Hypothalamus (tissue), 51 donors: ENCODE measurements at regions not wholly inside any gene's neighbourhood (a gene's known extent, or its start where the extent isn't known, plus 50 kb on each side); places are given as distances from the start of the nearest gene placed in this dataset.

Experiments used
- DNase-seq, 51 donors: peaks; one replicate each; lab custom pipeline; 2025; lab: John Stamatoyannopoulos, UW

DNA sequence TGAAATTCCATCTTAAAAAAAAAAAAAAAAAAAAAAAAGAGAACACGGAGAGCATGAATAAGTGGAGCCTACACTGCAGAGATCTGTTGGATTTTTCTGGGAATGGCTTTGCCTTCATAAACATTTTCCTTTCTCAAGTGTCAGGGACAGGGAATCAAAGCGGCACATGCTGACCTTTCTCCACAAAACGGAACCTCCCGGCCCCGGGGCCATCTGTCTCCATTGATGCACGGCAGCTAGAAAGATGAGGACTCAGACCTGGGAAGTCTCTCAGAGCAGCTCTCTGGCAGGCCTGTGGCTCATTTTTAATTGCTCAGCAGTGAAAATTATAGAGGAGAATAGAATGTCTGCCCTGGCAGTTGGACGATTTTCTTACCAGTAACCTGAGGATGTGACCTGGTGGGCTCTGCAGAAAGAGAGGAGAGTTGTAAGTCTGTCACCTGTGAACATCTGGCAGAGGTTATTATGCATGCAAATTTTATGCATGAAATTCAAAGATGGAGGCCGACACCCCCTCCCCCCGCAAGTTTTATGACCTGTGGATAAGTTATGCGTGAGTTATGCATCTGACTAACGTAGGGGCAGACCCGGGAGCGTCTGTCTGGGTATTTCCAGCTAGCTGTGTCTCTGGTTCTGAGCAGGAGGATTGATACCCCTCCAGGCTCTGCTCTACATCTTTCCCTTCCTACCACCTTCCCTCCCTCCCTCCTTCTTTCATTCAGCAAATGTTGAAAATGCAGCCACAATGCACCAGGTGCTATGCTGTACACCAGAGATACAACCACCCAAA lies 352.5 kb downstream of the CDH26 start:
- no peak for DNase-seq

DNA sequence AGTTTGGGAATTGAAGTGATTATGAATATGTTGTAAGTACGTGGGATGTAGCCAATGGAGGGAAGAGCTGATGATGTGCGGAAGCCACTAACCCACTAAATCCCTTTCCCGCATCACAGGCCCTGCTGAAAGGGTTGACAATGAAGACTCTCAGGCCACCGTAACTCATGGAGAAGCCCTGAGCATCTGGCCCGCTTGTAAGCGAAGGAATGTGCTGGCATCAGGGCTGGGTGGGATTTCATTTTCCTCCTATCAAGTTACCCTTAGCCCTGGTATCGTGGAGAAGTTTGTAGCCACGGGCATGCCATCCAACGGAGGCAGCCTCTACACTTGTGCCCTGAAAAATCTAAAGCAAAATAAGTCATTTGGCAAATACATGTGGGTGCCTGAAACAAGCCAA lies 355.0 kb downstream of the CDH26 start:
- no peak for DNase-seq

DNA sequence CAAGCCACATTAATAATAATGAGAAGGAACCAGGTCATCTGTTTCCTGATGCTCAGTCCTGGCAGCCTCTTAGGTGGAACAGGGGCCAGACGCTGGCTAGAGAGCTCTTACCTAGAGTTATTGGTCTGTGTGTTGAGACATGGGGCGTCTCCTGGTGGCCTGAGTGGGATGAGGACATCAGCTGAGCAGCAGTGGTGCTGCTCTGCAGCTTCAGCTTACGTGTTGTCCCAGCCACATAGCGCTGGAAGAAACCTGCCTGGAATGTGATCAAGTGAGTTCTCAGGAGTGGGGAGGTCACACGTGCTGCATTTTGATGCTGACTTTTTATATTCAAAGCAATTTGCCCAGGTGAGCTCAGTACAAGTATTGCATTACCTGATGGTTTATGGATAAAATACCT lies 355.4 kb downstream of the CDH26 start:
- no peak for DNase-seq

DNA sequence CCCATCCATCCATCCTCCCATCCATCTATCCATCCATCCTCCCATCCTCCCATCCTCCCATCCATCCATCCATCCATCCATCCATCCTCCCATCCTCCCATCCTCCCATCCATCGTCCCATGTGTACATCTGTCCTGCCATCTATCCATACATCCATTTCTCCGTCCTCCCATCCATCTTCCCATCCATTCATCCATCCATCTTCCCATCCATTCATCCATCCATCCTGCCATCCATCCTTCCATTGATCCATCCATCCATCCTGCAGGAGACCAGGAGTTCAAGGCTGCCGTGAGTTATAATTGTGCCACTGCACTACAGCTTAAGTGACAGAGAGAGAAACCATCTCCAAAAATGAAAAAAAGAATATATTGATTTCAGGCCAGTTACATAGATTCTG lies 356.5 kb downstream of the CDH26 start:
- no peak for DNase-seq

DNA sequence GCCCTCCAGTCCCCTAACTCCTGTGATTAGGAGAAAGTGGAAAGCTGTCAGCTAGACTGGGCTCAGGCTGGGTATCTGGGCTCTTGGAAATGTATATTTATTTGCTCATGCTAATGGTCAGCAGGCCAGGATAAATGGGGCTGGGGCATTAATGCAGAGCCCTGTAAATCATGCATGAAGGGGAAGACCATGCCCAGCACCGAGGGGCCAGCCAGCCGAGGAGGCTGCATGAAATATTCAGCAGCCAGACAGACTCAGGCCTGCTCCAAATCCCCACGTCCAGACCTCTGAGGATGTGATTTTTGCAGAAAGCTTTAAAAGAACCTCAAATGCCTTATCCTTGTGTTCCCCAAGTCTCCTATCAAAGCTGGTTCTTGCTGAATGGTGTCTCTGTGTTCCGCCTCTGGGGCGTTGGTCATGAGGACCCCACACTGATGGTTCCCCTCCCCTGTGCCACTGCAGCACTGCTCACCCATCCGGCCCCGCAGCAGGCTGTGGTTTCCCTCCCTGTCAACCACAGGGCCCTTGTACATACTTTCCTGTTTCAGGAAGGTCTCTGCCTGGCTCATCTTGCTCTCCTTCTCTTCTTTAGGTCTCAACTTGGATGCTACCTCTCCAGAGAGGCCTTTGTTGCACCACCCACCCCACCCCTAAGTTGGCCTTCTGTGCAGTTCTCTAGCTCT lies 358.4 kb downstream of the CDH26 start:
- no peak for DNase-seq

DNA sequence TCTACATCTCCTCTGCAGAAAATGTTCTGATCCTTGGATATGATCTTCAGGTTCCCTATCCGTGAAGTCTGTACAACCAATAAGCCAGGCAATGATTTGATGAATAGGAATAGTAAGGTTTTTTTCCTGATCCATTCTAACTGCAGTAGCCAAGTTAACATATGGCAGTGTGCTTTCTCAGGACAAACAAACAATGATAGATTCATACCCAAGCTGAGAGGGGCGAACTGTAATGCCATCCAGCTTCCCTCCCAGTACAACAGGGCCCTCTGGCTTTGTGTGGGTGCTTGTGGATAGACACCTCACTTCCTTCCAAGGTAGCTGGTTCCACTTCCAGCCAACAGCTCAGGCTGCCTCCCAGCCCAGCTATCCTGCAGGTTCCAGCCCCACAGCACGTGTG lies 359.2 kb downstream of the CDH26 start:
- no peak for DNase-seq

DNA sequence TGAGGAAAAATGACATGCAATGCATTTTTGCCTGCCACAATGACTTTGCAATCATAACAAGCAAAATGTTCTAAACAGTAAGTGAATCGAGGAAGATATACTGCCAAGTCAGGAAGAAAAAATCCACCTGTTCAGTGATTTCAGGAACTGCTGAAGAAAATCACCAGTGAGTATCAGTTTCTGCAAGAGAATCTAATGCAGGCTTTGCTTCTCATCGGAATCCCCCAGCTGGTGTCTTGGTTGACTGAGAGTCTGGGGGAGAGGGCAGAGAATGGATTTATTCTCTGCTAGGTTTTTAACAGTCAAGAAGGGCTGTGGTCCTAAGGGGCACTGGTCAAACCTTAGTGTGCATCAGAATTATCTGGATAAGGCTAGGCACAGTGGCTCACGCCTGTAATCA lies 363.4 kb downstream of the CDH26 start:
- DNase-seq = no peak

DNA sequence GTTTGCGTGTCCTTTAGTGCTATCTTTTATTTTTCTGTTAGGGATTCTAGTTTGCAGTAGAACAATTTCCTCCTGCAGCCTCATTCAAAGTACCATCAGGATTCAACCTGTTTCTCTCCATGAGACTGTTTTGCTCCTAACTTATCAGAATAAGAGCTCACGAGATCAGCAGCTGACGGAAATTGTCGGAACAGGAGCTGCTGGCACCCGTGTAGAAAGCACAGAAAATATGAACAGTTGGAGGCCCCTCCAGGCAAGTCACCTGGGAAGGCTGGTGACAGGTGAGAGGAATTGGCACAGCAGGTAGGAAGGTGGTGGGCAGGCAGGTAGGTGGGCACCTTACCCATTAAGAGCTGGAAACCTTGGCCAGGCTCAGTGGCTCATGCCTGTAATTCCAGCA lies 368.6 kb downstream of the CDH26 start:
- DNase-seq = no peak

DNA sequence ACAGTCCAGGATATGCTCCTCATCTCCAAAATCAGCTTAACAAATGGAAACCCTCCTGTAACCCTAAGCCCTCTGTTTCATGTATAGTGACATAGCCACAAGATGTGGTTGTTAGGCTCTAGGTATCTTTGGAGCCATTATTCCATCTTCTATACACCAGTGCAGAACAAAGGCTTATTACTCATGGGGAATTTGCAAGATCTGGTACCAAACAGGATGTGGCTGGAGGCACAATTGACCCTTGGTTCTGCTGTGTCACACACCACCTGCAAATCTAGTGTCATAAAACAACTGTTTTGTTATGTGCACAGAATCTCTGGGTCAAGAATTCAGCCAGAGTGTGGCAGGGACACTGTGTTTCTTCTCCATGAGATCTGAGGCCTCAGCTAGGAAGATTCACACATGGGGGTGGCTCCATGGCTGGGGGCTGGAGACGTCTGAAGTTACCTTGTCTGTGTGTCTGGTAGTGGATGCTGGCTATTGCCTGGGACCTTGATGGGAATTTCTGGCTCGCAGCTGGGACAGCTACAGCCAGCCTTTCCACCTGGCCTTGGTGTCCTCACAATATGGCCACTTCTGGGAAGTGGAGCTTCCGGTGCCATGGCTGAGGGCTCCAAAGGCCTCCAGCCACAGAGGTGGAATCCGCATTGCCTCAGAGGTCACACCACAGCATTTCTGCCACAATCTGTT lies 369.9 kb downstream of the CDH26 start:
- no peak for DNase-seq

DNA sequence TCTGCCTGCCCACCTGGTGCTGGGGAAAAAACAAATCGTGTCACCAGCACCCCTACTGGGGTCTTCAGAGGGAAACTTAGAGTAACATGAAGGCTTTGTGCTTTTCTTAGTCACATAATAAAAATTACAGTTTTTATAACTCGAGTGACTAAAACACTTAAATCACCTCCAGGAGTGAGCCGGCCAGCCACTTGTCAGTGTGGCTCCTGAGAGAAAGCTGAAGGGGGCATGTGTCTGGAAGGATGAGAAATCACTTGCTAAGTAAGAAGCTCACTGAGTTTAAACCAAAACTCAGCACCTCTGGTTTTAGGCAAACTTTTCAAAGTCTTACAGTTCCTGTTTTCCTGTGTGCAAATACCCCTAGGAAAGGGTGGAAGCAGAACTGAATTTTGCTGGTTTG lies 372.2 kb downstream of the CDH26 start:
- no peak for DNase-seq

DNA sequence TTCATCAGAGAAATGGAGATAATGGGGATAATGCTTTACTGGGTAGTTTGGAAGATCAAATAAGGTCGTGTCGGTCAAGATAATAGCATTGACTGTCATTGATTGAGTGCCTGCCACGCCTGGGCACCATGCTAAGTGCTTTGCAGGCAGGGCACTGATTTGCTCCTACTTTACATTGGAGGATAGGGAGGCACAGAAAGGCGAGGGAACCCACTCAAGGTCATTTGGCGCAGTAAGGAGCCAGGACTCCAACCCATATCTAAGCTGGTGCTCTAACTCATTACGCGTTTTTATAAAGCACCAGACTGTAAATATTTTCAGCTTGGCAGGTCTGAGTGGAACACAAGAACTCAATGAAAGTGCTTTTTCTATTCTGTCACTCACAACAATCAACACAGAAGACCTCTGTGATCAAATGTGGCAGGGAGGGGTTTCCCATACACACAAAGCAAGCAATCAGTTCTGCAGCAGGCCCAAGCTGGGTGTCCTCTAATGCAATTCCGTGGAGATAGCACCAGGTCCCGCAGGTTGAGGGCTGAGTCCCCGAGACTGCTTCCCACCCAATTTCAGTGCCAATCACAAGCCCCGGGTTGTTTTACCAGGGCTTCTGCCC lies 373.6 kb downstream of the CDH26 start:
- peak in 18 of 51 donors; percentile 7 to 62 (median 30) for DNase-seq

DNA sequence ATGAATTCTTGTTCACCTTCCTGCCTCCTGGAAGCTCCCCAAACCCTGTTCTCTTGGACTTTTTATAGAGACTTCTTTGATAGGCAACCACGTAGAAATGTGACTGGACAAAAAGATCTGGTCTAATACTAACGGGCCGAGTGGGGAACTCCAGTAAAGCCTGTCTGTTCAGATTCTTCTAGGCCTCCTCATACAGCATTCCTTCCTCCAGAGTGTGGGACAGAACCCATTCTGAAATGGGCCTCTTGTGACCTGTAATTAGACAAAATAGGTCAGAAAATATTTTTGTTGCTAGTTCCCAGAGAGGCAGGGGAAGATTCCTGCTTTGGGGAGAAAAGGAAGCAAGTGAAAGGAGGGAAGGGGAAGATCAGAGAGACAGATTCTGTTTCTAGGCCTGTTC lies 374.3 kb downstream of the CDH26 start:
- no peak for DNase-seq

DNA sequence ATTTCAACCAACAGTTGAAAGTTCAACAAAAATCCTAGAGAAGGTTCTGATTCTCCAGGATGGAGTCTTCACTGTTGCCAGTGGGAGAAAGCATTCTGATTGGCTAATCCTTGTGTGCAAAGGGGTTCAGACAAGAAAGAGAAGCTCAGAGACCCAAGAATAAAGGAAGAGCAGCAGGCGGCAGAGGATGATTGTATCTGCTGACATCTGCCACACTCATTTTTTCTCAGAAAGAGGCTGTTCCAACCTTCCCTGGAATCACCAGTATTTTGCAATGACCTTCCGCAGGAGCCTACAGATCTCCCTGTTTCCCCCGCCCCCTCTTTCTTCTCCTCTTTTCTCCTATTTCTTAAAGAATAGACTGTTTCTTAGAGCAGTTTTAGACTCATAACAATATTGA lies 376.7 kb downstream of the CDH26 start:
- DNase-seq = no peak

DNA sequence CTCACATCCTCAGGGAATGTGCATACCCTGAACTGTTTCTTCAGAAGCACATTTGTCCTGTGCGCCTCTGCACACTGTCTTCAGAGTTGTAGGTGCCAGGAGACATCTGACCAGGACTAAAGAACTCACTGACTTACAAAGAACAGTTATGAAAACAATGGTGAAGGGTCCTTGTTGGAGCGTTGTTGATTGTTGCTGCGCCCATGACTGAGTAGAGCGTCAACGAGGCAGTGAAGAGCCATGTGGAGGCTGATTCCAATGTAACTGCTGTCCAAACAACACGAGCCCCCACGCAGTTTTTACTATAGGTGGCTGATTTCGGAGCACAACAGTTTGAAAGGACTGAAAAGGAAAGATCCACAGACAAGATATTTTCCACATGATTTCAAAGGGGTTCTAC lies 380.3 kb downstream of the CDH26 start:
- DNase-seq = no peak

DNA sequence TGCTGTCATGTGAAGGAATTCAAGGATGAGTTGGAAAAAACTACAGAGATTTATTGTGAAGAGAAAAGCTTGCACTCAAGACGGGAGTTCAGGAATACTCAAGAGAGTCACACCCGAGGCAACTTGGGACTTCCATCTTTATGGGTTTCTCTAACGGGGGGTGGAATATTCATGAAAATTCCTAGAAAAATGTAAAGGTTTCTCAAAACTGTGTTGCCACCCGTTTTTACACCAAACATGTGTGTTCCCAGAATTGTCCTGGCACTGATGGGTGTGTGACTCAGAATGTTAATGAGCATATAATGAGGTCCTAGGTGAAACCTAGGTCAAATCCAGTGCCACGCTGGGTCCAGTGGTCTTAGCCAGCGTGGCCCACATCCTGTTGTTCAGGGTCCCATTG lies 381.5 kb downstream of the CDH26 start:
- no peak for DNase-seq

DNA sequence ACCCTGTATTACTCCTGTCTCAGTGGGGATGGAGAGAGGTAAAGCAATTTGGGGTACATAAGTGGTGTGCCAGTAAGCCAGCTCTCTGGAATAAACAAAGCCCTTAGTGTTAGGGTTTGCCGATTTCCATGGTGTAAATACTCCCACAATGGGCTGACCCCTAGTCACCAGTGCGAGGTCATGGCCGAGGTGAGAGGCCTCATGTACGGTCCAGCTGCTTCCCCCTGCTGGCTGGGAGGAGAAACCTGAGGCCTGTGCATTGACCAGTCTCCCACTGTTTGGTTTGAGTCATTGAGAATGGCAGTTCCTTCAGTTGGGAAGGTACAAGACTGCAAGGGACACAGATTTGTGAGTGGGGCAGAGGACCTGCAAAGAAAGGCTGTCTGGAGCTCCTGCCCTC lies 382.0 kb downstream of the CDH26 start:
- DNase-seq = no peak

DNA sequence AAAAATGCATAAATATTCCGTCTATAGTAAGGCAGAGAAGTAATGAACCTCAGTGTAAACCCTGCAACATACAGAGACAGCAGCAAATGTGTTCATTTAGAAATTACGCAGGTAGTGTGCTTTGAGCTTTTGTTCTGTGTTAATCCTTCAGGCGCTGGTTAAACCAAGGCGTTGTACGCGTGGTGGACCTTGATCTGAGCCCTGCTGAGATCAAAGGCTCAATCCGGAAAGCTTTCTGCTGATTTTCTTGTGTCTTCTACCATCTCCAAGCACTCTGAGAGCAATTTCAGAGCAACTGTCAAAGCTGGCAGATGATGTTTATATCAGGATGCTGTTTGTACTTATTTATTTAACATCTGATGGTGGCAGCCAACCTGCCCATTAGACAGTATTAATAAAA lies 382.8 kb downstream of the CDH26 start:
- no peak for DNase-seq

DNA sequence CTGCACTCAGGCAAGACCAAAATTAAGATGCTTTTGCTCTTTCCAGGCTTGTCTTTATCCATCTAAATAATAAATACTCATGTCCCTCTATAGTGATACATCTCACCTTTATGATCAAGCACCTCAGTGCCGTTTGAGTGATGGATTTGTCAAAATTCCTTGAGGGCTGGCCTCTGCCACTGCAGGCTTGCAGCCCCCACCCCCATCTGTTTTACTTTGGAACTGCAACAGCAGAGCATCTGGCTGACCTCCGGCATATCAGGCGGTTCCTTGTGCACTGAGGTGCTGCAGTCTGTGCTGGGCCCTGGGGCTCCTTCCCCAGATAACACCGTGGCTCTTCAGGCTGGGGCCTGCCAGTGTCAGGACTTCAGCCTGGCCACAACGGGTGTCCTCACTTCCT lies 386.9 kb downstream of the CDH26 start:
- DNase-seq = no peak

DNA sequence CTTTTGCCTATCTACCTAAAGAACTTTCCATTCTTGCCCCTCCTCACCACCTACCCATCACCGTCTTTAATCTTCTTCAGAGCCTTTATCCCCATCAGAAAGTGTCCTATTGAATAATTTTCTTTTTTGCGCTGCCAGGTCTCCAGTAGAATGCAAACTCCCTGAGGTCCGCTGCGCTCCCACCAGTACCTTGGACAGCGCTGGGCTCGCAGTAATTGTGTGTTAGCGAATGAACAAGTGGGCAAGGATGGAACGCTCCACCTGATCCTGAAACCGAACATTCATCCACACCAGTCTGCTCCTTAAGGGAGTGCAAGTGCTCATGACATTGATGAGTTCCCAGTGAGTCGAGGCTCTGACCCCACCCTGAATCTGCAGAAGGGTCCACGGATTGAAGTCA lies 391.2 kb downstream of the CDH26 start:
- no peak for DNase-seq

DNA sequence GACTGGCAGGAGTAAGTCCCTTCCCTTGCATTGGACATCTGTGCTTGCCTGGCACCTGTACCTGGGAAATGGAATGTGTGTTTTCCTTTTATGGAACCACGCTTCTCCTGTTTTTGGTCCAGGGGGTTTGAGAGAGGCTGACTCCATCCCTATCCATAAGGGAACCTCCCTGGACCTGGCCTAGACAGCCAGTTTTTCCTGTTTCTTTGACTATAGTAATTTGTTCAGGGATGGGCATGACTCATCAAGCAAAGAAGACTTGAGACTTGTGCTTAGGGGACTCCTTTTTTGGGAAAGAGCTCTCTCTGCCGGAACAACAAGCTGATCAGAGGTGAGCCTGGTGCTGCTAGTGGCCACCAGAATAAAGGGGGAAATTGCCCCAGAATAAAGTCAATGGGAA lies 393.8 kb downstream of the CDH26 start:
- DNase-seq = no peak

DNA sequence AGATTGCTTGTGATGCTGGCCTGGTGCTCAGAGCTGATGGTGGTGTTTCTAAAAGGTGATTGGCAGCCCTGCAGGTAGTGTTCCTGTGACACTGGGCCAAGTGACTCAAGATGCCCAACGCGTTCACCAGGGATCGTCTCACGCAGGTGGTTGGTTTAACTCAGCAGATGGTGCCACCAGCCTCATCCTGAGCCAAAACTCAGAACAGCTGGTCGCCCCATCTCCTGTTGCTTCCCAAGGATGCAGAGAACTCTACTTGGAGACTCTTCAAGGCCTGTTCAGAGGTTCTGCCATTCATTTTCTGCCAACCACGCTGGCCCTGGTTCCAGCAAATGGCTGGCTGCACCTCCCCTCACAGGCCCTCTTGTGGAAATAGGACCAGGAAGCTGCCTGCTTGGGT lies 394.4 kb downstream of the CDH26 start:
- no peak for DNase-seq
